Ishikawa (cell line): ENCODE measurements at regions not wholly inside any gene's neighbourhood (a gene's known extent, or its start where the extent isn't known, plus 50 kb on each side); places are given as distances from the start of the nearest gene placed in this dataset.

Experiments used
- EP300 ChIP-seq: IDR thresholded peaks from 2 replicates; pipeline ENCODE4 v1.6.1; 2012; ENCODE audit warnings: borderline replicate concordance
- FOXM1 ChIP-seq: IDR thresholded peaks from 2 replicates; pipeline ENCODE4 v1.6.1; 2012; ENCODE audit warnings: low read depth, borderline replicate concordance

DNA sequence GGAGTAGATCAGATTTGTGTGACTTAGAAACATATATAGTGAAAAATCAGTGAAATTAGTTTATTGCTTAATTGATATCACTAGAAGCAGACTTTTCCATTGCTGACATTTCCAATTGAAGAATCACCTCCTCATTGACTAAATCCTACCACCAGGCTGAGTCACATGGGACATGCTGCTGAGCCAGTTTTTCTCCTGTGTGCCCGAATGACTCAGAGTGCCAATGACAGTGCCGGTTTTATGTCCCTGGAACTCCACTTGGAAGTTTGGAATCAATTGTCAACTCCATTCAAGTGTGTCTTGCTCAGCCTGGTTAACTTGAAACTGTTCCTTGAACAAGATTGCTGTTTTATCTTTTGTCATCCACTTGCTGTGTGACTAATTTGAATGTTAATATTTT lies 316.1 kb upstream of the PRDM1 start:
- no peak for TF ChIP-seq FOXM1
- no peak for TF ChIP-seq EP300
